SK-N-SH (cell line): ENCODE measurements at regions not wholly inside any gene's neighbourhood (a gene's known extent, or its start where the extent isn't known, plus 50 kb on each side); places are given as distances from the start of the nearest gene placed in this dataset.

Source experiments
- CTCF ChIA-PET: fragments of 300-600, 350-600 bp; formaldehyde crosslinking; extraction: SDS; loops from one replicate; lab custom pipeline; 2021; lab: Yijun Ruan, JAX
- POLR2A ChIA-PET: fragments of 350-600 bp; sonication (Branson Sonifier 250); formaldehyde crosslinking; extraction: SDS; loops from one replicate; lab custom pipeline; 2020; ENCODE audit warnings: antibody characterized with exemption, inconsistent platforms; lab: Yijun Ruan, JAX
- DNase-seq: peaks from one replicate; pipeline ENCODE4 v3.0.0; 2012
- H2AFZ ChIP-seq: fragments of 200-600 bp; sonication (generic); 2 replicates; pipeline ENCODE4 v1.8.1; 2016; ENCODE audit warnings: antibody characterized with exemption, mild to moderate bottlenecking, low read depth
- H3F3A ChIP-seq: fragments of 200-600 bp; sonication (generic); replicated peaks from 2 replicates; pipeline ENCODE3; 2016; ENCODE audit warnings: antibody characterized with exemption, mild to moderate bottlenecking; ENCODE audit not compliant: insufficient read depth
- H3K27ac ChIP-seq, 2 experiments: fragments of 200-500 bp in 1 of 2; fragments of 200-600 bp in 1 of 2; sonication (Bioruptor generic) in 1 of 2; sonication (generic), shearing (Covaris generic) in 1 of 2; 2 replicates each; pipeline versions ENCODE4 v1.5.1 to v1.6.1; 2014 to 2016; ENCODE audit warnings: low read depth in 2 of 2, inconsistent platforms in 1 of 2, low read length in 1 of 2, mild to moderate bottlenecking in 1 of 2, mixed read lengths in 1 of 2
- H3K27me3 ChIP-seq: fragments of 200-600 bp; sonication (generic), shearing (Covaris generic); 2 replicates; pipeline ENCODE4 v1.6.1; 2016; ENCODE audit warnings: mixed run types; ENCODE audit not compliant: insufficient read depth
- H3K36me3 ChIP-seq, 2 experiments: fragments of 200-500 bp in 1 of 2; fragments of 200-600 bp in 1 of 2; sonication (Bioruptor generic) in 1 of 2; sonication (generic) in 1 of 2; replicated peaks in 1 of 2; 2 replicates each; pipeline versions ENCODE3 to v1.5.1; 2014 to 2016; ENCODE audit warnings: low read length in 1 of 2, mild to moderate bottlenecking in 1 of 2; ENCODE audit not compliant: insufficient read depth in 2 of 2, control insufficient read depth in 1 of 2
- H3K4me1 ChIP-seq, 2 experiments: fragments of 200-500 bp in 1 of 2; fragments of 200-600 bp in 1 of 2; sonication (Bioruptor generic) in 1 of 2; sonication (generic), shearing (Covaris generic) in 1 of 2; 2 replicates each; pipeline versions ENCODE4 v1.5.1 to v1.6.1; 2014 to 2016; ENCODE audit warnings: low read depth in 1 of 2, low read length in 1 of 2, mixed run types in 1 of 2; ENCODE audit not compliant: insufficient read depth in 2 of 2, control insufficient read depth in 1 of 2
- H3K4me2 ChIP-seq: fragments of 200-600 bp; sonication (generic), shearing (Covaris generic); 2 replicates; pipeline ENCODE4 v1.6.1; 2017; ENCODE audit warnings: mixed run types
- H3K4me3 ChIP-seq, 2 experiments: fragments of 200-500 bp in 1 of 2; fragments of 200-600 bp in 1 of 2; sonication (Bioruptor generic) in 1 of 2; sonication (generic), shearing (Covaris generic) in 1 of 2; 2 replicates each; pipeline versions ENCODE4 v1.5.1 to v1.8.1; 2014 to 2016; ENCODE audit warnings: low read depth in 2 of 2, inconsistent platforms in 1 of 2, low read length in 1 of 2, mild to moderate bottlenecking in 1 of 2, mixed read lengths in 1 of 2, moderate library complexity in 1 of 2
- H3K79me2 ChIP-seq: fragments of 200-600 bp; sonication (generic); 2 replicates; pipeline ENCODE4 v1.8.1; 2017; ENCODE audit warnings: mild to moderate bottlenecking; ENCODE audit not compliant: insufficient read depth
- H3K9ac ChIP-seq: fragments of 200-600 bp; sonication (generic); 2 replicates; pipeline ENCODE4 v1.6.1; 2017; ENCODE audit warnings: mixed run types
- H3K9me2 ChIP-seq: fragments of 200-600 bp; sonication (generic); 2 replicates; pipeline ENCODE4 v1.6.1; 2017; ENCODE audit warnings: mixed run types
- H3K9me3 ChIP-seq: fragments of 200-600 bp; sonication (generic); 2 replicates; pipeline ENCODE4 v1.6.1; 2017; ENCODE audit warnings: mixed run types, mild to moderate bottlenecking, moderate library complexity
- H4K20me1 ChIP-seq: fragments of 200-600 bp; sonication (generic); 2 replicates; pipeline ENCODE4 v1.6.1; 2017; ENCODE audit warnings: mild to moderate bottlenecking, mixed run types; ENCODE audit not compliant: insufficient read depth
- ELF1 ChIP-seq: IDR thresholded peaks from 2 replicates; pipeline ENCODE4 v1.4.0; 2012
- EZH2phosphoT487 ChIP-seq: fragments of 200-600 bp; sonication (generic); IDR thresholded peaks from 2 replicates; pipeline ENCODE4 v1.6.1; 2017; ENCODE audit warnings: low read depth, mixed run types, mild to moderate bottlenecking, antibody characterized with exemption, moderate library complexity, borderline replicate concordance
- FOXM1 ChIP-seq: IDR thresholded peaks from 2 replicates; pipeline ENCODE4 v1.4.0; 2012; ENCODE audit warnings: low read depth, mild to moderate bottlenecking
- GABPA ChIP-seq: IDR thresholded peaks from 2 replicates; pipeline ENCODE4 v1.4.0; 2012; ENCODE audit warnings: low read depth, mild to moderate bottlenecking
- MXI1 ChIP-seq: IDR thresholded peaks from 2 replicates; pipeline ENCODE4 v1.6.1; 2012; ENCODE audit warnings: mild to moderate bottlenecking, low read depth, low read length, improper control_type of control experiment
- NRF1 ChIP-seq: IDR thresholded peaks from 2 replicates; pipeline ENCODE4 v1.6.1; 2012; ENCODE audit warnings: low read depth, mild to moderate bottlenecking, low read length
- RAD21 ChIP-seq: IDR thresholded peaks from 2 replicates; pipeline ENCODE4 v1.6.1; 2012; ENCODE audit warnings: mild to moderate bottlenecking, low read length
- RCOR1 ChIP-seq: fragments of 150-350 bp; IDR thresholded peaks from 2 replicates; pipeline ENCODE4 v1.6.1; 2017; ENCODE audit warnings: antibody characterized with exemption, low read length
- RFX5 ChIP-seq: IDR thresholded peaks from 2 replicates; pipeline ENCODE4 v1.6.1; 2012; ENCODE audit warnings: mild to moderate bottlenecking, improper control_type of control experiment, low read length
- RXRA ChIP-seq: IDR thresholded peaks from 2 replicates; pipeline ENCODE4 v1.4.0; 2012; ENCODE audit warnings: low read depth, mild to moderate bottlenecking, borderline replicate concordance
- SIN3A ChIP-seq: IDR thresholded peaks from 2 replicates; pipeline ENCODE4 v1.6.1; 2012; ENCODE audit warnings: low read depth, mild to moderate bottlenecking, low read length, moderate library complexity, borderline replicate concordance
- TEAD4 ChIP-seq: IDR thresholded peaks from 2 replicates; pipeline ENCODE4 v1.4.0; 2012; ENCODE audit warnings: mild to moderate bottlenecking, borderline replicate concordance; ENCODE audit not compliant: insufficient read depth
- YY1 ChIP-seq: IDR thresholded peaks from 2 replicates; pipeline ENCODE4 v1.4.0; 2012; ENCODE audit warnings: low read depth, mild to moderate bottlenecking
- WGBS: methylation state at CpG from one replicate; pipeline ENCODE4 v1.1.6; 2017; ENCODE audit warnings: low lambda C conversion rate; 5-methylcytosine and 5-hydroxymethylcytosine counted together
- TF ChIP-seq, protein P1 (sequence below): fragments of 150-350 bp; IDR thresholded peaks from 2 replicates; pipeline ENCODE4 v1.6.1; 2017; ENCODE audit warnings: antibody characterized with exemption, low read length, low read depth, borderline replicate concordance
- TF ChIP-seq, protein P2 (sequence below): IDR thresholded peaks from 2 replicates; pipeline ENCODE4 v1.4.0; 2012; ENCODE audit warnings: low read depth
- TF ChIP-seq, protein P3 (sequence below): IDR thresholded peaks from 2 replicates; pipeline ENCODE4 v1.6.1; 2012; ENCODE audit warnings: mild to moderate bottlenecking, low read depth, low read length, moderate library complexity
- TF ChIP-seq, protein P4 (sequence below): IDR thresholded peaks from 2 replicates; pipeline ENCODE4 v1.4.0; 2012; ENCODE audit warnings: low read depth, borderline replicate concordance
- TF ChIP-seq, protein P5 (sequence below): IDR thresholded peaks from 2 replicates; pipeline ENCODE4 v1.4.0; 2012; ENCODE audit warnings: low read depth, borderline replicate concordance

DNA sequence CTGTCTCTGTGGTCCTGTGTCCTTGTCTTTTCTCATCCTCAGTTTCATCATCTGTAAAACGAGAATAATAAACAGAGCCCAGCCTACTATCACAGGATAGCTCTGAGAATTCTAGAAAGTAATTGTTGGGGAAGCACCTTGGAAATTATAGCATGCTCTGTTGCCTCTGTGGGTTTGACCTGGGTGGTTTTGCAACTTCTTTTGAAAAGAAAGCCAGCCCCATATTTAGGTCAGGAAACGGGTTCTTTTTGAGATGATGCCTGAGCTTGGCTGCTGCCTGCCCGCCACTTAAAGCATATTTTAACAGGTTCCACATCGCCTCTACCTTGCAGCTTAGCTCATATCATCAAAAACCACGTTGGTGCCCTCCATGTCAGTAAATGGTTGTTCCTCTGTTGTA is 111.1 kb downstream of the TLR4 start:
- H3K27ac ChIP-seq, result no peak overlapping the region
- ChIA-PET POLR2A (interaction anchor here (0.6 kb wide), 1 partner anchor 15 kb away, joined by 3 read pairs; no protein-coding TSS in a partner anchor), CTCF (no interaction called here)
- DNase-seq, result no peak
- TF ChIP-seq EZH2phosphoT487, result no peak
- TF ChIP-seq ELF1, result no peak
- no peak for TF ChIP-seq GABPA
- TF ChIP-seq, protein P1, sequence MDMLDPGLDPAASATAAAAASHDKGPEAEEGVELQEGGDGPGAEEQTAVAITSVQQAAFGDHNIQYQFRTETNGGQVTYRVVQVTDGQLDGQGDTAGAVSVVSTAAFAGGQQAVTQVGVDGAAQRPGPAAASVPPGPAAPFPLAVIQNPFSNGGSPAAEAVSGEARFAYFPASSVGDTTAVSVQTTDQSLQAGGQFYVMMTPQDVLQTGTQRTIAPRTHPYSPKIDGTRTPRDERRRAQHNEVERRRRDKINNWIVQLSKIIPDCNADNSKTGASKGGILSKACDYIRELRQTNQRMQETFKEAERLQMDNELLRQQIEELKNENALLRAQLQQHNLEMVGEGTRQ, result no peak
- TF ChIP-seq MXI1, result no peak
- TF ChIP-seq, protein P2, sequence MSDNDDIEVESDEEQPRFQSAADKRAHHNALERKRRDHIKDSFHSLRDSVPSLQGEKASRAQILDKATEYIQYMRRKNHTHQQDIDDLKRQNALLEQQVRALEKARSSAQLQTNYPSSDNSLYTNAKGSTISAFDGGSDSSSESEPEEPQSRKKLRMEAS, result no peak
- TF ChIP-seq SIN3A, result no peak
- H3K9ac ChIP-seq, result no peak overlapping the region
- H4K20me1 ChIP-seq, result no peaks in the 10 kb centered on the region
- H3K27me3 ChIP-seq, result no peaks in the 10 kb centered on the region
- H3F3A ChIP-seq, result no peaks in the 10 kb centered on the region
- H2AFZ ChIP-seq, result no peak overlapping the region
- H3K4me3 ChIP-seq, result no peak overlapping the region
- WGBS, result 2% methylated on average over 5 of the region's 5 CpGs
- no peaks in the 10 kb centered on the region for H3K9me2 ChIP-seq
- H3K9me3 ChIP-seq, result no peaks in the 10 kb centered on the region
- H3K36me3 ChIP-seq, result no peaks in the 10 kb centered on the region
- H3K4me1 ChIP-seq, result no peaks in the 10 kb centered on the region
- no peaks in the 10 kb centered on the region for H3K79me2 ChIP-seq
- no peak overlapping the region for H3K4me2 ChIP-seq

DNA sequence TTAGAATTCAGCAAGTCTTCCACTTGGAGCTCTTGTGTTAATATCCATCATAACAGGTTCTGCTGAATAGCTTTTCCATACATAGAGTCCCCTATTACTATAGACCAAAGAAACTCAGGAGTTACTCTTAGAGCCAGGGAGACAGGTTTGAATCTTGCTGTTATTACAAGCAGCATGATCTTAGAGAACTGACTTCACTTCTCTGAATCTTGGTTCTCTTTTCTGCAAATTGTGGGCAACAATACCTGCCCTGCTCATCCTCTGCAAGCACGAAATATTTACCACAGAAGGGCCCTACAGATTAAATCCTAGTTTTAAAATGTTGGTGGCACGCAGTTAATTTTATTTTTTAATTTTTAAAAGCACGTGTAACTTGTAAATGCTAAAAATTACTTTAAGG is 111.7 kb downstream of the TLR4 start:
- CTCF ChIA-PET, result no interaction called here
- no peaks in the 10 kb centered on the region for H3K4me1 ChIP-seq
- DNase-seq, result no peak
- POLR2A ChIA-PET, result no interaction called here
- no peak overlapping the region for H3K4me3 ChIP-seq
- H3F3A ChIP-seq, result no peaks in the 10 kb centered on the region
- no peaks in the 10 kb centered on the region for H4K20me1 ChIP-seq
- H3K79me2 ChIP-seq, result no peaks in the 10 kb centered on the region
- H3K9me3 ChIP-seq, result no peaks in the 10 kb centered on the region
- H3K27ac ChIP-seq, result no peak overlapping the region
- H3K36me3 ChIP-seq, result no peaks in the 10 kb centered on the region
- H3K9me2 ChIP-seq, result no peaks in the 10 kb centered on the region
- no peak overlapping the region for H2AFZ ChIP-seq
- no peaks in the 10 kb centered on the region for H3K27me3 ChIP-seq
- H3K4me2 ChIP-seq, result no peak overlapping the region
- H3K9ac ChIP-seq, result no peak overlapping the region
- WGBS, result 20% methylated on average over 3 of the region's 3 CpGs
- no peak for TF ChIP-seq YY1
- TF ChIP-seq NRF1, result no peak
- no peak for TF ChIP-seq FOXM1
- TF ChIP-seq, protein P3, sequence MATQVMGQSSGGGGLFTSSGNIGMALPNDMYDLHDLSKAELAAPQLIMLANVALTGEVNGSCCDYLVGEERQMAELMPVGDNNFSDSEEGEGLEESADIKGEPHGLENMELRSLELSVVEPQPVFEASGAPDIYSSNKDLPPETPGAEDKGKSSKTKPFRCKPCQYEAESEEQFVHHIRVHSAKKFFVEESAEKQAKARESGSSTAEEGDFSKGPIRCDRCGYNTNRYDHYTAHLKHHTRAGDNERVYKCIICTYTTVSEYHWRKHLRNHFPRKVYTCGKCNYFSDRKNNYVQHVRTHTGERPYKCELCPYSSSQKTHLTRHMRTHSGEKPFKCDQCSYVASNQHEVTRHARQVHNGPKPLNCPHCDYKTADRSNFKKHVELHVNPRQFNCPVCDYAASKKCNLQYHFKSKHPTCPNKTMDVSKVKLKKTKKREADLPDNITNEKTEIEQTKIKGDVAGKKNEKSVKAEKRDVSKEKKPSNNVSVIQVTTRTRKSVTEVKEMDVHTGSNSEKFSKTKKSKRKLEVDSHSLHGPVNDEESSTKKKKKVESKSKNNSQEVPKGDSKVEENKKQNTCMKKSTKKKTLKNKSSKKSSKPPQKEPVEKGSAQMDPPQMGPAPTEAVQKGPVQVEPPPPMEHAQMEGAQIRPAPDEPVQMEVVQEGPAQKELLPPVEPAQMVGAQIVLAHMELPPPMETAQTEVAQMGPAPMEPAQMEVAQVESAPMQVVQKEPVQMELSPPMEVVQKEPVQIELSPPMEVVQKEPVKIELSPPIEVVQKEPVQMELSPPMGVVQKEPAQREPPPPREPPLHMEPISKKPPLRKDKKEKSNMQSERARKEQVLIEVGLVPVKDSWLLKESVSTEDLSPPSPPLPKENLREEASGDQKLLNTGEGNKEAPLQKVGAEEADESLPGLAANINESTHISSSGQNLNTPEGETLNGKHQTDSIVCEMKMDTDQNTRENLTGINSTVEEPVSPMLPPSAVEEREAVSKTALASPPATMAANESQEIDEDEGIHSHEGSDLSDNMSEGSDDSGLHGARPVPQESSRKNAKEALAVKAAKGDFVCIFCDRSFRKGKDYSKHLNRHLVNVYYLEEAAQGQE, result no peak
- TF ChIP-seq TEAD4, result no peak
- no peak for TF ChIP-seq SIN3A
- TF ChIP-seq, protein P4, sequence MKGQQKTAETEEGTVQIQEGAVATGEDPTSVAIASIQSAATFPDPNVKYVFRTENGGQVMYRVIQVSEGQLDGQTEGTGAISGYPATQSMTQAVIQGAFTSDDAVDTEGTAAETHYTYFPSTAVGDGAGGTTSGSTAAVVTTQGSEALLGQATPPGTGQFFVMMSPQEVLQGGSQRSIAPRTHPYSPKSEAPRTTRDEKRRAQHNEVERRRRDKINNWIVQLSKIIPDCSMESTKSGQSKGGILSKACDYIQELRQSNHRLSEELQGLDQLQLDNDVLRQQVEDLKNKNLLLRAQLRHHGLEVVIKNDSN, result no peak
- TF ChIP-seq, protein P5, sequence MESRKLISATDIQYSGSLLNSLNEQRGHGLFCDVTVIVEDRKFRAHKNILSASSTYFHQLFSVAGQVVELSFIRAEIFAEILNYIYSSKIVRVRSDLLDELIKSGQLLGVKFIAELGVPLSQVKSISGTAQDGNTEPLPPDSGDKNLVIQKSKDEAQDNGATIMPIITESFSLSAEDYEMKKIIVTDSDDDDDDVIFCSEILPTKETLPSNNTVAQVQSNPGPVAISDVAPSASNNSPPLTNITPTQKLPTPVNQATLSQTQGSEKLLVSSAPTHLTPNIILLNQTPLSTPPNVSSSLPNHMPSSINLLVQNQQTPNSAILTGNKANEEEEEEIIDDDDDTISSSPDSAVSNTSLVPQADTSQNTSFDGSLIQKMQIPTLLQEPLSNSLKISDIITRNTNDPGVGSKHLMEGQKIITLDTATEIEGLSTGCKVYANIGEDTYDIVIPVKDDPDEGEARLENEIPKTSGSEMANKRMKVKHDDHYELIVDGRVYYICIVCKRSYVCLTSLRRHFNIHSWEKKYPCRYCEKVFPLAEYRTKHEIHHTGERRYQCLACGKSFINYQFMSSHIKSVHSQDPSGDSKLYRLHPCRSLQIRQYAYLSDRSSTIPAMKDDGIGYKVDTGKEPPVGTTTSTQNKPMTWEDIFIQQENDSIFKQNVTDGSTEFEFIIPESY, result no peak
- no peak for TF ChIP-seq GABPA
- no peak for TF ChIP-seq MXI1
- no peak for TF ChIP-seq RCOR1
- TF ChIP-seq EZH2phosphoT487, result no peak
- TF ChIP-seq, protein P1, result no peak
- TF ChIP-seq RFX5, result no peak
- TF ChIP-seq, protein P2, result no peak
- no peak for TF ChIP-seq RXRA
- no peak for TF ChIP-seq RAD21
